ENCODE measurements at regions not wholly inside any gene's neighbourhood (a gene's known extent, or its start where the extent isn't known, plus 50 kb on each side); places are given as distances from the start of the nearest gene placed in this dataset.

DNA sequence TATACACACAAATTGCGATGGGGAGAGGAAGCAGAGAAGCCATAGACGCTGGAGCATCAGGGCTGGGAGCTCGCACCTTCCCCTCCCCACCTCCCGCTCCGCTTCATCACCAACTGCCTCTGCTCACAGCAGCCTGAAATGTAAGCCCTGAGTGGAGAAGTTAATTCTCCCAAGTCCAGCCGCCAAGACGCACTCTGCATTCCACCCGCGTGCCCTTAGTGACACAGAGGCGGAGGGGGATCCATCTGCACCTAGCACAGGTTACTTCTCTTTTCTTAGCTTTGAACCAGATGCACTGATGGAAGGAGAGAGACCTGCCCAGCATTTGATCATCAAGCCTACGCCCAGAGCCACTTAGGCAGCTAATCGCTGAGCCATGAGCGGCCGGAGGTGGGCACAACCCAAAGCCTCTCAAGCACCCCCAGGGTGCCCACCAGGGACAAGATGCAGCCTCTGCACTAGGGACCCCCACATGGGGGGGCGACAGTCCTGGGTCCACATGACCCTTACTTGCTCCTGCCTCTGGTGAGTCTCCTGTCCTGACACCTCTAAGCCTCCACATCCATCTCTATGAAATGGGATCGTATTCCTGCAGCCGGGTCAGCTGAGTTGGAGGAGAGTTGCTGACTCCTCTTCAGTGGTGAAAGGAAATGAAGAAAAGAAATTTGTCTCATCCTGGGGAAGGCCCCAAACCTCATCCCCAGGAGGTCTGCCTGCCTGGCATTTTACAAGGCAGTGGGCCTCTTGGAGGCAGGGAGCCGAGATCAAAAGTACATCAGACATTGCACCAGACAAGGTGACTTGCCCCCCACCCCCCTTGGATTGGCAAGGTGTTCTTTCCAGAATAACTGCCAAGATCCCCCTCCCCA lies 316.2 kb downstream of the MATN1 start:
- TF ChIP-seq SMC3 (conservative IDR thresholded peaks at IDR 0.05; ENCODE audit: poor library complexity), result no peak
- no peak for TF ChIP-seq EZH2 (IDR thresholded peaks at IDR 0.05; ENCODE audit: borderline replicate concordance, insufficient read depth, low read length, poor library complexity, severe bottlenecking)
- TF ChIP-seq TAF1 (IDR thresholded peaks at IDR 0.05; ENCODE audit: low read depth), result no peak
- TF ChIP-seq RAD21 (conservative IDR thresholded peaks at IDR 0.05), result no peak
- no peak for TF ChIP-seq CTCF (IDR thresholded peaks at IDR 0.05; ENCODE audit: poor library complexity, severe bottlenecking)
- TF ChIP-seq POLR2AphosphoS5 (IDR thresholded peaks at IDR 0.05), result no peak
- TF ChIP-seq EP300 (conservative IDR thresholded peaks at IDR 0.05; ENCODE audit: poor library complexity, severe bottlenecking), result no peak
- no peak for TF ChIP-seq MXI1 (conservative IDR thresholded peaks at IDR 0.05; ENCODE audit: poor library complexity, severe bottlenecking)
- no peak for TF ChIP-seq REST (IDR thresholded peaks at IDR 0.05; ENCODE audit: borderline replicate concordance)
- Histone ChIP-seq H3K27ac (ENCODE audit: low read length) (no peak overlapping the region), H3K9me3 (ENCODE audit: low read length) (no peaks in the 10 kb centered on the region), H3K9me2 (ENCODE audit: insufficient read depth, low read length) (no peaks in the 10 kb centered on the region), H3K36me3 (ENCODE audit: insufficient read depth, low read length) (no peaks in the 10 kb centered on the region), H3F3A (ENCODE audit: insufficient read depth, low read length, poor library complexity, severe bottlenecking) (no peaks in the 10 kb centered on the region), H2AFZ (ENCODE audit: low read depth, low read length) (no peak overlapping the region), H3K79me2 (replicated peaks; ENCODE audit: insufficient read depth, low read length) (no peaks in the 10 kb centered on the region), H4K20me1 (ENCODE audit: insufficient read depth) (no peaks in the 10 kb centered on the region), H3K4me2 (ENCODE audit: low read length) (no peak overlapping the region), H3K27me3 (ENCODE audit: insufficient read depth, low read depth, low read length) (no peaks in the 10 kb centered on the region), H3K9ac (ENCODE audit: low read length) (no peak overlapping the region), H3K4me3 (ENCODE audit: low read length) (no peak overlapping the region)

DNA sequence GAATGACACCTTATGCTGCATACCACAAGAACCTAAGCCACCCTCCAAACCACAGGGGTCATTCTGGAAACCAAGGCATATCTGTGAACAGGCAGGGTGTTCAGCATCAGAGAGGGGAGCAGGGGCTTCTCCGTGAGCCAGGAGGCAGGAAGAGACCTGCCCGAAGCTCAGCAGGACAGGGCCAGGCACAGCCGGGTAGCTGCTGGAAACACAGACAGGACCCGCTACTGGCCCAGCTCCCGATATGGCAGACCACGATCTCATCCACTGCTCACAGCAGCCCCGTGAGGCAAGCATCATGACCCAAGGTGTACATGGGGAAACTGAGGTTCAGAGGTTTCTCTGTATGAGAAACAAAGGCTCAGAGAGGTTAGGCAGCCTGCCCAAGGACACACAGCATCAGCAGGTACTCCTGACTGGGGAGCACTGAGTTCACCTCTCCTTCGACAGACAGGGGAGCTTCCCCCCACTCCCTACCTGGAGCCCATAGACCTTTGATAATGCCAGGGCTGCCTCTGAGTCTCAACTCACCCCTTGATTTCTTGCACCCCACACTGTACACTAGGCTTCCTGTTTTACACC lies 317.7 kb downstream of the MATN1 start:
- no peak overlapping the region for H3K9ac ChIP-seq (ENCODE audit: low read length)
- H3K4me2 ChIP-seq (ENCODE audit: low read length), result no peak overlapping the region
- no peaks in the 10 kb centered on the region for H3K9me3 ChIP-seq (ENCODE audit: low read length)
- H3F3A ChIP-seq (ENCODE audit: insufficient read depth, low read length, poor library complexity, severe bottlenecking), result no peaks in the 10 kb centered on the region
- H3K27me3 ChIP-seq (ENCODE audit: insufficient read depth, low read depth, low read length), result no peaks in the 10 kb centered on the region
- H2AFZ ChIP-seq (ENCODE audit: low read depth, low read length), result no peak overlapping the region
- H3K36me3 ChIP-seq (ENCODE audit: insufficient read depth, low read length), result no peaks in the 10 kb centered on the region
- H3K79me2 ChIP-seq (replicated peaks; ENCODE audit: insufficient read depth, low read length), result no peaks in the 10 kb centered on the region
- no peaks in the 10 kb centered on the region for H4K20me1 ChIP-seq (ENCODE audit: insufficient read depth)
- H3K9me2 ChIP-seq (ENCODE audit: insufficient read depth, low read length), result no peaks in the 10 kb centered on the region
- no peak for TF ChIP-seq REST (IDR thresholded peaks at IDR 0.05; ENCODE audit: borderline replicate concordance)
- TF ChIP-seq EZH2 (IDR thresholded peaks at IDR 0.05; ENCODE audit: borderline replicate concordance, insufficient read depth, low read length, poor library complexity, severe bottlenecking), result no peak
- no peak for TF ChIP-seq RAD21 (conservative IDR thresholded peaks at IDR 0.05)
- no peak for TF ChIP-seq MXI1 (conservative IDR thresholded peaks at IDR 0.05; ENCODE audit: poor library complexity, severe bottlenecking)
- TF ChIP-seq POLR2AphosphoS5 (IDR thresholded peaks at IDR 0.05), result no peak
- no peak overlapping the region for H3K4me3 ChIP-seq (ENCODE audit: low read length)
- no peak overlapping the region for H3K27ac ChIP-seq (ENCODE audit: low read length)

Data from neural cell (in vitro differentiated cells).